Transverse colon (tissue), 4 donors: ENCODE measurements at regions not wholly inside any gene's neighbourhood (a gene's known extent, or its start where the extent isn't known, plus 50 kb on each side); places are given as distances from the start of the nearest gene placed in this dataset.
A peak's percentile ranks its signal among the peaks of the same experiment; 100 is the strongest.

Experiments used
- POLR2A ChIP-seq: fragments of 450-650 bp; IDR thresholded peaks from one replicate; pipeline ENCODE4 v1.6.1; 2016; ENCODE audit warnings: antibody characterized with exemption, mild to moderate bottlenecking, moderate library complexity
- POLR2AphosphoS5 ChIP-seq, 3 donors: sonication (generic); formaldehyde crosslinking; IDR thresholded peaks; one replicate each; pipeline ENCODE4 v1.6.1; 2016; ENCODE audit warnings: antibody characterized with exemption in 3 of 3
- TF ChIP-seq, protein P1 (sequence below), 5 experiments: fragments of 200-600 bp in 3 of 5; fragments of 450-650 bp in 2 of 5; sonication (generic) in 3 of 5; IDR thresholded peaks; 1 replicate in 2 of 5; 2 replicates in 3 of 5; pipeline ENCODE4 v1.5.1; 2016 to 2017; ENCODE audit warnings: antibody characterized with exemption in 5 of 5, inconsistent platforms in 3 of 5, mild to moderate bottlenecking in 2 of 5, moderate library complexity in 1 of 5

DNA sequence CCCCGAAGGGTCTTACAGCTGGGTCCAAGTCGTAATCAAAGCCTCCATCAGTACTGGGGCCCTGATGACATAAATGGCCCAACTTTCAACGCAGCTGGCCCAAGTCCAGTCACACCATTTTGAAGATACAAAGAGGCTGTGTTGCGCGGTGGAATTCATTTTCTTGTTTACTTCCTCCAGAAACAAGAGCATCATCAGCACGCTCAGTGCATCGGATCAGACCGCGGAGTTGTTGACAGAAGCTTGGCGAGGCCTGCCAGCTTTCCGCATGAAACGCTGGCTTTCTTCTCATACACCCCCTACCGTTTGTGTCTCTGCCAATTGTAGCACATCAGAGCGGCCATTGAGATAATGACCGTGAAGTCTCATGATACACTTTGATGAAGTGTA lies 101.7 kb upstream of the SPATA31D4 start:
- TF ChIP-seq, protein P1, sequence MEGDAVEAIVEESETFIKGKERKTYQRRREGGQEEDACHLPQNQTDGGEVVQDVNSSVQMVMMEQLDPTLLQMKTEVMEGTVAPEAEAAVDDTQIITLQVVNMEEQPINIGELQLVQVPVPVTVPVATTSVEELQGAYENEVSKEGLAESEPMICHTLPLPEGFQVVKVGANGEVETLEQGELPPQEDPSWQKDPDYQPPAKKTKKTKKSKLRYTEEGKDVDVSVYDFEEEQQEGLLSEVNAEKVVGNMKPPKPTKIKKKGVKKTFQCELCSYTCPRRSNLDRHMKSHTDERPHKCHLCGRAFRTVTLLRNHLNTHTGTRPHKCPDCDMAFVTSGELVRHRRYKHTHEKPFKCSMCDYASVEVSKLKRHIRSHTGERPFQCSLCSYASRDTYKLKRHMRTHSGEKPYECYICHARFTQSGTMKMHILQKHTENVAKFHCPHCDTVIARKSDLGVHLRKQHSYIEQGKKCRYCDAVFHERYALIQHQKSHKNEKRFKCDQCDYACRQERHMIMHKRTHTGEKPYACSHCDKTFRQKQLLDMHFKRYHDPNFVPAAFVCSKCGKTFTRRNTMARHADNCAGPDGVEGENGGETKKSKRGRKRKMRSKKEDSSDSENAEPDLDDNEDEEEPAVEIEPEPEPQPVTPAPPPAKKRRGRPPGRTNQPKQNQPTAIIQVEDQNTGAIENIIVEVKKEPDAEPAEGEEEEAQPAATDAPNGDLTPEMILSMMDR (IDR thresholded peaks at IDR 0.05): no peak
- TF ChIP-seq POLR2AphosphoS5 (IDR thresholded peaks at IDR 0.05) (peak in 1 of 3 donors; percentile 22), POLR2A (no peak)
